Type B pancreatic cell (in vitro differentiated cells): ENCODE measurements at regions not wholly inside any gene's neighbourhood (a gene's known extent, or its start where the extent isn't known, plus 50 kb on each side); places are given as distances from the start of the nearest gene placed in this dataset.

Experiments
- DNase-seq: peaks from one replicate; pipeline ENCODE4 v3.0.0; 2021; ENCODE audit warnings: mixed read lengths; ENCODE audit not compliant: unreplicated experiment; ENCODE audit errors: extremely low spot score
- H3K27ac Mint-ChIP-seq: 2 replicates; pipeline ENCODE4 v1.8.0; 2021; ENCODE audit warnings: mild to moderate bottlenecking, mixed read lengths
- H3K27me3 Mint-ChIP-seq: 2 replicates; pipeline ENCODE4 v1.8.0; 2021; ENCODE audit warnings: mixed read lengths
- H3K36me3 Mint-ChIP-seq: 2 replicates; pipeline ENCODE4 v1.8.0; 2021; ENCODE audit warnings: mixed read lengths
- H3K4me1 Mint-ChIP-seq: one replicate; pipeline ENCODE4 v1.8.0; 2021; ENCODE audit warnings: mixed read lengths; ENCODE audit not compliant: unreplicated experiment
- H3K4me3 Mint-ChIP-seq: 2 replicates; pipeline ENCODE4 v1.8.0; 2021; ENCODE audit warnings: mild to moderate bottlenecking, mixed read lengths
- H3K9me3 Mint-ChIP-seq: 2 replicates; pipeline ENCODE4 v1.8.0; 2021; ENCODE audit warnings: mixed read lengths
- TF ChIP-seq, protein P1 (sequence below): fragments of 200-600 bp; sonication (generic); conservative IDR thresholded peaks from 2 replicates; pipeline ENCODE4 v1.5.0; 2021; ENCODE audit warnings: antibody characterized with exemption, mild to moderate bottlenecking

DNA sequence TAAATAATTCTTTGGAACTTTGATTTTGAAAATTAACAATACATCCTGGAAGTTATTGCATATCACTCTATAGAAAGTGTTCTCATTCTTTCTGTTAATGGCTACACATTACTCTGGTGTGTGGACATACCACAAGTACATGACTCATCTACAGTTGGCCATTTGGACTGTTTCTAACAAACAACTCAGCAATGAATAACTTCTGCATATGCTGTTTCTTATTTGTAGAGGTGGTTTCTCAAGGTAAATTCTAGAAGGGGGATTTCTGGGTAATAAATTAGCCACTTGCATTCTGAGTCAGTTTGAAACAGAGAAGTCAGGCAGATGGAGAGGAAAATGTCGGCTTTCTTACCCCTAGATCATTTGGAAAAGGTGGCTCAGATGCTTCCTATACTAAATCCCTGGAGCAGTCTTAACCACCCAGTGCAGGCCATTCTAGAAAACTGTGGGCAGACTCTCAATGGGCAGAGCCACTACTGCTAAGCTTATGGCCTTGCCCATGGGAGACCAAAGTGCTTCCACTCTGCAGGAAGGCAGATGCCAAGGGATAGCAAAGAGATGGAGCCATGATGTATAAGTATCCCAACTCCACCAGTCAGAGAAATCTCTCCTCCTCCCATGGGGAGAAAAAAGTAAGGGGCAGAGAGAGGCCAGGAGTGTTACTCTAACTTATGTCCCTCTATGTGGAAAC lies 194.0 kb upstream of the PLPP4 start:
- Mint-ChIP-seq H3K27me3 (peaks cover 17% of the 10 kb centered on the region), H3K9me3 (no peaks in the 10 kb centered on the region), H3K4me1 (no peaks in the 10 kb centered on the region), H3K4me3 (no peak overlapping the region), H3K27ac (no peak overlapping the region), H3K36me3 (no peaks in the 10 kb centered on the region)
- no peak for DNase-seq
- TF ChIP-seq, protein P1, sequence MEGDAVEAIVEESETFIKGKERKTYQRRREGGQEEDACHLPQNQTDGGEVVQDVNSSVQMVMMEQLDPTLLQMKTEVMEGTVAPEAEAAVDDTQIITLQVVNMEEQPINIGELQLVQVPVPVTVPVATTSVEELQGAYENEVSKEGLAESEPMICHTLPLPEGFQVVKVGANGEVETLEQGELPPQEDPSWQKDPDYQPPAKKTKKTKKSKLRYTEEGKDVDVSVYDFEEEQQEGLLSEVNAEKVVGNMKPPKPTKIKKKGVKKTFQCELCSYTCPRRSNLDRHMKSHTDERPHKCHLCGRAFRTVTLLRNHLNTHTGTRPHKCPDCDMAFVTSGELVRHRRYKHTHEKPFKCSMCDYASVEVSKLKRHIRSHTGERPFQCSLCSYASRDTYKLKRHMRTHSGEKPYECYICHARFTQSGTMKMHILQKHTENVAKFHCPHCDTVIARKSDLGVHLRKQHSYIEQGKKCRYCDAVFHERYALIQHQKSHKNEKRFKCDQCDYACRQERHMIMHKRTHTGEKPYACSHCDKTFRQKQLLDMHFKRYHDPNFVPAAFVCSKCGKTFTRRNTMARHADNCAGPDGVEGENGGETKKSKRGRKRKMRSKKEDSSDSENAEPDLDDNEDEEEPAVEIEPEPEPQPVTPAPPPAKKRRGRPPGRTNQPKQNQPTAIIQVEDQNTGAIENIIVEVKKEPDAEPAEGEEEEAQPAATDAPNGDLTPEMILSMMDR = no peak

DNA sequence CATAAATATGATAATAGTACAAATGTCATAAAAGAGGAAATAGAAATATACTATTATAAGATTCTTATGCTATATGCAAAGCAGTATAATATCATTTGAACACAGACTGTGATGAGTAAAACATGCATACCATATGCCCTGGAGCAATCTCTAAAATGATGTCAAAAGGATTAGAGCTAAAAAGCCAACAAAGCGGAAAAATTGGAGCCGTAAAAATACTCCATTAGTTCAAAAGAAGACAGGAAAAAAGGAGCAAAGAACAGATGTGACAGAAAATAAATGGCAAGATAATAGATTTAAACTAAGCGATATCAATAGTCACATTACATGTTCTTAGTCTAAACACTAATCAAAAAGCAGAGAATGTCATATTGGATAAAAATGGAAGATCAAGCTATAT lies 191.0 kb upstream of the PLPP4 start:
- no peak overlapping the region for H3K27ac Mint-ChIP-seq
- H3K36me3 Mint-ChIP-seq = no peaks in the 10 kb centered on the region
- H3K4me3 Mint-ChIP-seq = no peak overlapping the region
- TF ChIP-seq, protein P1 = no peak
- H3K9me3 Mint-ChIP-seq = no peaks in the 10 kb centered on the region
- H3K27me3 Mint-ChIP-seq = peaks cover 12% of the 10 kb centered on the region
- no peaks in the 10 kb centered on the region for H3K4me1 Mint-ChIP-seq
- no peak for DNase-seq

DNA sequence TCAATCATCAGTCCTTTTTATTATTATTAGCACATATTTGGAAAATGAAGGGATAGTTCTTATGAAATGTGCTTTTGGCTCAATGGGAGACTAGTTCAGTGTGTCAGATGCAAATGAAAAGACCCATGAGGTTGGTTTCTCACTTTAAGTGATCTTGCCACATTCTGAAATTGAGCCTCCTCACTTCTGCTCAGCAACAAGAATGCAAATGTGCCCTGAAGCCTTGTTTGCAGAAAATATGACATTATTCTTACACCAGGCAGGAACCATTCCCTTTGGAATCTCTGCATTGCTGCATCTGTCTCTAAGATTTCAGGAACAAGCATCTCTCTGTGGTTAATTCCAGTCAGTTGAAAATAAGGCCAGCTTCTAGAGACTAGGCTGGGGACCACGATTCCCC lies 186.1 kb upstream of the PLPP4 start:
- H3K9me3 Mint-ChIP-seq = no peaks in the 10 kb centered on the region
- TF ChIP-seq, protein P1 = no peak
- DNase-seq = no peak
- no peaks in the 10 kb centered on the region for H3K36me3 Mint-ChIP-seq
- no peaks in the 10 kb centered on the region for H3K4me1 Mint-ChIP-seq
- H3K27me3 Mint-ChIP-seq = no peaks in the 10 kb centered on the region
- H3K27ac Mint-ChIP-seq = no peak overlapping the region
- H3K4me3 Mint-ChIP-seq = no peak overlapping the region

DNA sequence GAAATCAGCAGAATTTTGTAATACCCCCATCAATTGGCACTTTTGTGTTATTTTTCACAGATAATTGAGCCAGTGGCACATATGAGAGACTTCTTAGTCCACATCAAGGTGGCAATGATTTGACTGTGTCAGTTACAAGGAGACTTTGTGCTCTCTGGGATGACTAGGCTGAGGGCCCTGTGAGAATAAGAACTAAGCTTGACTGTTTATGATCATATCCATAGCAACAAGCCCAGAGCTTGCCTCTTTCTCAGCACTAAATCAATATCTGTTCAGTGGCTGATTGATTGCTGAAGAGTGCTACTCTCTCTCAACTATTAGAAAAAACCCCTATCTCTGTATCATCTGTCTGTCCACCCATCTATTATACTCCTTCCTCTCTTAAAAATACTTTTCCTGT lies 185.3 kb upstream of the PLPP4 start:
- TF ChIP-seq, protein P1 = no peak
- DNase-seq = no peak
- no peaks in the 10 kb centered on the region for H3K4me1 Mint-ChIP-seq
- H3K36me3 Mint-ChIP-seq = no peaks in the 10 kb centered on the region
- H3K9me3 Mint-ChIP-seq = no peaks in the 10 kb centered on the region
- no peak overlapping the region for H3K27ac Mint-ChIP-seq
- peaks cover 5% of the 10 kb centered on the region for H3K27me3 Mint-ChIP-seq
- H3K4me3 Mint-ChIP-seq = no peak overlapping the region

DNA sequence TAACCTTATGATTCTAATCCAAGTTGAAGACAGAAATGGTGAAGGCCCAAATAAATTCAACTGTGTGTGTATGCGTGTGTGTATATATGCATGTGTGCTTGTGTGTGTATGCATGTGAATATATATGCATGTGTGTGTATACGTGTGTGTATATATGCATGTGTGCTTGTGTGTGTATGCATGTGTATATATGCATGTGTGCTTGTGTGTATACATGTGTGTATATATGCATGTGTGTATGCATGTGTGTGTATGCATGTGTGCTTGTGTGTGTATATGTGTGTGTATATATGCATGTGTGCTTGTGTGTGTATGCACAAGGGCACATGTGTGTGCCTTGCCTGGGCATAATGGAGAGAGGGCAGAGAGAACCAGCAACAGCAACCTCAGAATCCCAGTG lies 184.7 kb upstream of the PLPP4 start:
- DNase-seq = no peak
- Mint-ChIP-seq H3K27ac (no peak overlapping the region), H3K4me3 (no peak overlapping the region), H3K36me3 (no peaks in the 10 kb centered on the region), H3K4me1 (no peaks in the 10 kb centered on the region), H3K9me3 (no peaks in the 10 kb centered on the region), H3K27me3 (peaks cover 5% of the 10 kb centered on the region)
- TF ChIP-seq, protein P1 = no peak

DNA sequence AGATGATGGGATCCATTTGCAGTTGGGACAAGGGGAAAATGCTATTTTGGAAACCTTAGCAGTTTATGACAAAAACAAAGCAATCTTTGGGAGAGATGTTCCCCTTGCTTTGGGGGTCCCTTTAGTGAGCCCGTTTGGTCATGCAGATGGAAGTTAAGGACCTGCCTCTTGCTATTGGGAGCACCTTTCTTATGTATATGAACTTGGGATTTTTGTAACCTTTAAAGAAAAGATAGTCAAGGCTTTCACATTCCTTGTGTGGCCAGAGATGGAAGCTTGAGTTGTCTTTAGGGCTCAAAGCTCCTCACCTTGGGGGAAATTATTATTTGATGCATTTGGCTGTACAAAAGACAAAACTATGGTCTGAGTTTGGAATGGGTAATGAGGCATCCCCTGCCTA lies 179.0 kb upstream of the PLPP4 start:
- TF ChIP-seq, protein P1 = no peak
- H3K4me3 Mint-ChIP-seq = no peak overlapping the region
- no peaks in the 10 kb centered on the region for H3K9me3 Mint-ChIP-seq
- H3K36me3 Mint-ChIP-seq = no peaks in the 10 kb centered on the region
- H3K27me3 Mint-ChIP-seq = peaks cover 23% of the 10 kb centered on the region
- peaks cover 4% of the 10 kb centered on the region for H3K4me1 Mint-ChIP-seq
- DNase-seq = no peak
- H3K27ac Mint-ChIP-seq = no peak overlapping the region
